ENCODE measurements at regions not wholly inside any gene's neighbourhood (a gene's known extent, or its start where the extent isn't known, plus 50 kb on each side); places are given as distances from the start of the nearest gene placed in this dataset.

GRCh38 chr1:240687820-240688219, 75.9 kb upstream of the GREM2 start:
- no peak overlapping the region for H2AFZ ChIP-seq (ENCODE audit: low read length)
- DNase-seq = peak; percentile 85
- no TSS peak for BruUV-seq (replicated peaks)
- CTCF ChIA-PET = no interaction called here
- no peaks in the 10 kb centered on the region for H3K9me3 ChIP-seq (ENCODE audit: low read length)
- H3K27ac ChIP-seq (ENCODE audit: low read length) = no peak overlapping the region
- POLR2A ChIA-PET (ENCODE audit: unreplicated experiment) = no interaction called here
- TF ChIP-seq EZH2phosphoT487 (IDR thresholded peaks at IDR 0.05; ENCODE audit: borderline replicate concordance, low read length) (no peak), EZH2 (IDR thresholded peaks at IDR 0.05; ENCODE audit: low read length, unreplicated experiment) (no peak), CTCF (conservative IDR thresholded peaks at IDR 0.05; ENCODE audit: low read depth, low read length) (no peak)
- no peaks in the 10 kb centered on the region for H3K36me3 ChIP-seq (ENCODE audit: low read depth, low read length)
- H3K27me3 ChIP-seq (ENCODE audit: low read length) = peaks cover 31% of the 10 kb centered on the region
- H3K4me3 ChIP-seq (ENCODE audit: low read length) = no peak overlapping the region
- no peak overlapping the region for H3K4me2 ChIP-seq (ENCODE audit: low read length)
- intact Hi-C loops (cut with micrococcal nuclease) = loop anchor here (5.0 kb wide), 1 partner anchor 76 kb away; the partner anchor contains the start of gene GREM2
- no peaks in the 10 kb centered on the region for H3K79me2 ChIP-seq (ENCODE audit: low read length)
- H3K4me1 ChIP-seq (ENCODE audit: insufficient read depth, low read length) = peaks cover 16% of the 10 kb centered on the region; the same call in 1 of the 2 replicates
- no peaks in the 10 kb centered on the region for H3F3A ChIP-seq (ENCODE audit: low read length, unreplicated experiment)
- H3K9me2 ChIP-seq (replicated peaks; ENCODE audit: low read length) = no peaks in the 10 kb centered on the region
- no peaks in the 10 kb centered on the region for H4K20me1 ChIP-seq (ENCODE audit: low read length)
- H3K9ac ChIP-seq (ENCODE audit: low read length) = no peak overlapping the region
- no peak for ATAC-seq

GRCh38 chr1:240683576-240683975, 71.6 kb upstream of the GREM2 start:
- Histone ChIP-seq H2AFZ (ENCODE audit: low read length) (no peak overlapping the region), H3K9me3 (ENCODE audit: low read length) (no peaks in the 10 kb centered on the region), H4K20me1 (ENCODE audit: low read length) (no peaks in the 10 kb centered on the region), H3K79me2 (ENCODE audit: low read length) (no peaks in the 10 kb centered on the region), H3K27me3 (ENCODE audit: low read length) (peaks cover 18% of the 10 kb centered on the region; the same call in 1 of the 2 replicates), H3F3A (ENCODE audit: low read length, unreplicated experiment) (no peaks in the 10 kb centered on the region), H3K36me3 (ENCODE audit: low read depth, low read length) (no peaks in the 10 kb centered on the region), H3K4me3 (ENCODE audit: low read length) (no peak overlapping the region), H3K9ac (ENCODE audit: low read length) (no peak overlapping the region), H3K27ac (ENCODE audit: low read length) (no peak overlapping the region), H3K9me2 (replicated peaks; ENCODE audit: low read length) (no peaks in the 10 kb centered on the region), H3K4me1 (ENCODE audit: insufficient read depth, low read length) (peaks cover 9% of the 10 kb centered on the region; the same call in 1 of the 2 replicates), H3K4me2 (ENCODE audit: low read length) (no peak overlapping the region)
- POLR2A ChIA-PET (ENCODE audit: unreplicated experiment) = no interaction called here
- intact Hi-C loops (cut with micrococcal nuclease) = no loop called here
- TF ChIP-seq CTCF (conservative IDR thresholded peaks at IDR 0.05; ENCODE audit: low read depth, low read length) (no peak), EZH2phosphoT487 (IDR thresholded peaks at IDR 0.05; ENCODE audit: borderline replicate concordance, low read length) (no peak), EZH2 (IDR thresholded peaks at IDR 0.05; ENCODE audit: low read length, unreplicated experiment) (no peak)
- CTCF ChIA-PET = no interaction called here
- ATAC-seq (no peak), DNase-seq (no peak)
- no TSS peak for BruUV-seq (replicated peaks)

- TF ChIP-seq CTCF (conservative IDR thresholded peaks at IDR 0.05; ENCODE audit: low read depth, low read length) (no peak), EZH2phosphoT487 (IDR thresholded peaks at IDR 0.05; ENCODE audit: borderline replicate concordance, low read length) (no peak), EZH2 (IDR thresholded peaks at IDR 0.05; ENCODE audit: low read length, unreplicated experiment) (no peak)
- Histone ChIP-seq H3K4me2 (ENCODE audit: low read length) (no peak overlapping the region), H3K4me3 (ENCODE audit: low read length) (no peak overlapping the region), H3K9me3 (ENCODE audit: low read length) (no peaks in the 10 kb centered on the region), H2AFZ (ENCODE audit: low read length) (no peak overlapping the region), H3K36me3 (ENCODE audit: low read depth, low read length) (no peaks in the 10 kb centered on the region), H3K4me1 (ENCODE audit: insufficient read depth, low read length) (peaks cover 4% of the 10 kb centered on the region; the same call in 1 of the 2 replicates), H3K79me2 (ENCODE audit: low read length) (no peaks in the 10 kb centered on the region), H4K20me1 (ENCODE audit: low read length) (no peaks in the 10 kb centered on the region), H3K27ac (ENCODE audit: low read length) (no peak overlapping the region), H3K27me3 (ENCODE audit: low read length) (peaks cover 22% of the 10 kb centered on the region; the same call in 1 of the 2 replicates), H3F3A (ENCODE audit: low read length, unreplicated experiment) (no peaks in the 10 kb centered on the region), H3K9me2 (replicated peaks; ENCODE audit: low read length) (no peaks in the 10 kb centered on the region), H3K9ac (ENCODE audit: low read length) (no peak overlapping the region)
- ChIA-PET POLR2A (ENCODE audit: unreplicated experiment) (interaction anchor here (0.5 kb wide), 1 partner anchor 490 kb away, joined by 4 read pairs; no protein-coding TSS in a partner anchor), CTCF (no interaction called here)
- ATAC-seq (no peak), DNase-seq (no peak)
- no TSS peak for BruUV-seq (replicated peaks)
- intact Hi-C loops (cut with micrococcal nuclease) = no loop called here
Observed at GRCh38 chr1:240682859-240683242, 70.9 kb upstream of the GREM2 start.

All from PC-3 (cell line).